ENCODE measurements at regions not wholly inside any gene's neighbourhood (a gene's known extent, or its start where the extent isn't known, plus 50 kb on each side); places are given as distances from the start of the nearest gene placed in this dataset.
"Not testable (repeated sequence)": the region's sequence is repeated elsewhere in the genome, so short reads cannot be mapped to it uniquely, and the experiment has no call there.

DNA sequence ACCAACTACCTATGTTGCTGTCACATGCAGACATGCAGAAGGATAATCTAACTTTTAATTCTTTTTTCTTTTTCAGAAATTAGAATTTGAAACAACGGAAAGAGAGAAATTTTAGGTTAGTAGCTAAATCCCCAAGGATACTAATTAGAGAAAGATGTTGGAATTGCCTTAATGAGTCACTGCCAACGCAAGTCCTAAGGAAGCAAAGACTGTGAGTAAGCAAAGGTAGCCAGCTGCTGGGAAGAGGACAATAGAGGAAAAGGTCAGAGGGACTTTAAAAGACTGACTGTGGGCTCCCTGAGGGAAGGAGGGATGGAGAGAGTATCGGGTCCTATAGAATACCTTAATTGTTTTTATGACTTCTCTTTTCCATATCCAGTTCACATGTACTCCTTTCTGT lies 461.9 kb upstream of the PAPPA start:
- Histone ChIP-seq H3K4me3 (no peak overlapping the region), H3K9me3 (no peaks in the 10 kb centered on the region), H3K27me3 (no peaks in the 10 kb centered on the region), H3K4me1 (no peaks in the 10 kb centered on the region), H3K36me3 (no peaks in the 10 kb centered on the region), H3K27ac (no peak overlapping the region)
- ATAC-seq: no peak
- WGBS, 2 donors (ENCODE audit: low coverage in 1 of 2): 66 to 85% methylated on average over 3 of the region's 3 CpGs
- TF ChIP-seq EP300 (IDR thresholded peaks at IDR 0.05): no peak
- no peak for TF ChIP-seq POLR2A (IDR thresholded peaks at IDR 0.05)
- TF ChIP-seq, protein P1, sequence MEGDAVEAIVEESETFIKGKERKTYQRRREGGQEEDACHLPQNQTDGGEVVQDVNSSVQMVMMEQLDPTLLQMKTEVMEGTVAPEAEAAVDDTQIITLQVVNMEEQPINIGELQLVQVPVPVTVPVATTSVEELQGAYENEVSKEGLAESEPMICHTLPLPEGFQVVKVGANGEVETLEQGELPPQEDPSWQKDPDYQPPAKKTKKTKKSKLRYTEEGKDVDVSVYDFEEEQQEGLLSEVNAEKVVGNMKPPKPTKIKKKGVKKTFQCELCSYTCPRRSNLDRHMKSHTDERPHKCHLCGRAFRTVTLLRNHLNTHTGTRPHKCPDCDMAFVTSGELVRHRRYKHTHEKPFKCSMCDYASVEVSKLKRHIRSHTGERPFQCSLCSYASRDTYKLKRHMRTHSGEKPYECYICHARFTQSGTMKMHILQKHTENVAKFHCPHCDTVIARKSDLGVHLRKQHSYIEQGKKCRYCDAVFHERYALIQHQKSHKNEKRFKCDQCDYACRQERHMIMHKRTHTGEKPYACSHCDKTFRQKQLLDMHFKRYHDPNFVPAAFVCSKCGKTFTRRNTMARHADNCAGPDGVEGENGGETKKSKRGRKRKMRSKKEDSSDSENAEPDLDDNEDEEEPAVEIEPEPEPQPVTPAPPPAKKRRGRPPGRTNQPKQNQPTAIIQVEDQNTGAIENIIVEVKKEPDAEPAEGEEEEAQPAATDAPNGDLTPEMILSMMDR (IDR thresholded peaks at IDR 0.05): no peak
- TF ChIP-seq POLR2AphosphoS5 (IDR thresholded peaks at IDR 0.05): no peak

DNA sequence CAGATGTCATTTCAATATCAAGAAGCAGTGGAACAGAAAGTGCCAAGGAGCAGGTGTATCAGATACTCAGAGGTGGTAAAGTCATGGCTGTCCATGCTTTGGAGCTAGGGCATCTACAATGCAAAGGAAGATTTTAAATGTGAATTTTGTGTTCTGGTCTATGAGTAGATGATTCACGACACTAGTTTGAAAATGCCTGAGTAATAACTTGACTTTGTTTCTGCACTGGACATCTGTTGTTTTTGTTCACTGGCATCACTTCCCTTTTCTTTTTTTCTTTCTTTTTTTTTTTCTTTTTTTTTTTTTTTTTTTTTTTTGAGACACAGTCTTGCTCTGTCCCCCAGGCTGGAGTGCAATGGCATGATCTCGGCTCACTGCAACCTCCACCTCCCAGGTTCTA lies 460.7 kb upstream of the PAPPA start:
- not testable (repeated sequence) for ATAC-seq, H3K27me3 ChIP-seq, H3K4me1 ChIP-seq, H3K36me3 ChIP-seq, H3K4me3 ChIP-seq, H3K27ac ChIP-seq, H3K9me3 ChIP-seq
- WGBS, 2 donors (ENCODE audit: low coverage in 1 of 2): 83 to 85% methylated on average over 1 to 2 of the region's 2 CpGs

DNA sequence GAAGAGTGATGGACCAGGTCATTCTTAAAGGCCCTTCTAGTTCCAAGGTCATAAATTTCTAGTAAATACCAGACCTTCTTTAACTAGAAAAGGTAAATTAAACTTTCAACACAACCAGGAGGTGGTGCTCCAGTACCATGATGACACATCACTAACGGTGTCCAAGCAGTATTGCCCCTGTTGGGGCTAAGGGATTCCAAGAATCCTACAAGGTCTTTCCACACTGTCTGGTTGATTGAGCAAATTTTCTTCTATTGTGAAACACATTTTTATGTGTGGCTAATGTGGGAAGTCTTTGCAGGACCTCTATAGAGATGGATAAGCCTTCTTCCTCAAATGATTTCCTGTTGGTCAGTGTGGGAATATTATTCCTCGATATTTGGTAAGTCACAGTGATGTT lies 459.6 kb upstream of the PAPPA start:
- TF ChIP-seq, protein P1 (IDR thresholded peaks at IDR 0.05): peak in 2 of 4 experiments; percentile 5 to 24
- no peak for TF ChIP-seq POLR2AphosphoS5 (IDR thresholded peaks at IDR 0.05)
- no peak for TF ChIP-seq EP300 (IDR thresholded peaks at IDR 0.05)
- no peak for TF ChIP-seq POLR2A (IDR thresholded peaks at IDR 0.05)
- 33 to 75% methylated on average over 1 to 2 of the region's 2 CpGs for WGBS, 2 donors (ENCODE audit: low coverage in 1 of 2)

DNA sequence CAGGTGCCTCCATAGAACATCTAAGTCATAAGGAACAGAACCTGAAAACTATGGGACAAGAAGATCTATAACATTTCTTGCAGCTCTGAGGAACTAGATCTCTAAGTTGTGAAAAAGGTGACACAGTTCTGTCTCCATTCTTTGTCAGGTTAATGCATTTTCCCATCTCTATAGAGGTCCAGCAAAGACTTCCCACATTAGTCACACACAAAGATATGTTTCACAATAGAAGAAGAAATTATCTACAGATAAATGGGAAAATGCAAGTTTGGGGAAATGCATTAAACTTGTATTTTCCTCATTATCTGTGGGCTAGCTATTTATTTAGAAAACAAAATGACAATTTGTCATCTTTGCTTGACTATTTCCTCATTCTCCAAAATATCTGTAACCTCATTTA lies 458.6 kb upstream of the PAPPA start:
- no peak for TF ChIP-seq POLR2A (IDR thresholded peaks at IDR 0.05)
- TF ChIP-seq, protein P1 (IDR thresholded peaks at IDR 0.05): no peak
- no peak for TF ChIP-seq EP300 (IDR thresholded peaks at IDR 0.05)
- TF ChIP-seq POLR2AphosphoS5 (IDR thresholded peaks at IDR 0.05): no peak
- H3K36me3 ChIP-seq: no peaks in the 10 kb centered on the region
- no peak overlapping the region for H3K27ac ChIP-seq

More for the DNA sequence above, 459.6 kb upstream of the PAPPA start:
- H3K4me1 ChIP-seq: no peaks in the 10 kb centered on the region
- no peak overlapping the region for H3K4me3 ChIP-seq
- H3K27me3 ChIP-seq: no peaks in the 10 kb centered on the region
- H3K9me3 ChIP-seq: no peaks in the 10 kb centered on the region
- H3K36me3 ChIP-seq: no peaks in the 10 kb centered on the region
- H3K27ac ChIP-seq: no peak overlapping the region
- peak; percentile 73 for ATAC-seq

DNA sequence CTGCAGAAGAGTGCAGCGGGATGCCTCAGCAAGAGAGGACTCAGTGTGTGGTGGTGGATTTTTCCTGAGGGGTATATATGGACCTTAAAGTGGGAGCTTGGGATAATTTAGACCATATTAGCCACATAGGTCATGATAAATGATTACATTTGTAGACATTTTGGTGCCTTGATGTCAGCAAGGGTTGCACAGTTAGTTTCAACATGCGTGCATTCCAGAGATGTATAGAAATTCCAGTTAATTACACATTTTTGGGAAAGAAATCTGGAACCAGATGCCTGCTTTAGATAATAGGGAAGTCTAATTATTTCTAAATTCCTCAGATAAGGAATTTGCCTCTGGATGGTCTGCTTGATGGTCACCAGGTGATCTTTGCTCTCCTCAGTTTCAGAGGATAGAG lies 440.6 kb upstream of the PAPPA start:
- Histone ChIP-seq H3K36me3 (no peaks in the 10 kb centered on the region), H3K27ac (no peak overlapping the region), H3K9me3 (no peaks in the 10 kb centered on the region), H3K4me1 (no peaks in the 10 kb centered on the region), H3K4me3 (no peak overlapping the region), H3K27me3 (no peaks in the 10 kb centered on the region)
- WGBS, 2 donors (ENCODE audit: low coverage in 1 of 2): 84 to 100% methylated on average over 2 of the region's 2 CpGs
- no peak for TF ChIP-seq EP300 (IDR thresholded peaks at IDR 0.05)
- TF ChIP-seq, protein P1 (IDR thresholded peaks at IDR 0.05): no peak
- TF ChIP-seq POLR2AphosphoS5 (IDR thresholded peaks at IDR 0.05): no peak
- TF ChIP-seq POLR2A (IDR thresholded peaks at IDR 0.05): no peak
- no peak for ATAC-seq

More for the DNA sequence above, 458.6 kb upstream of the PAPPA start:
- Histone ChIP-seq H3K9me3 (no peaks in the 10 kb centered on the region), H3K4me1 (no peaks in the 10 kb centered on the region), H3K27me3 (no peaks in the 10 kb centered on the region), H3K4me3 (no peak overlapping the region)
- ATAC-seq: no peak

DNA sequence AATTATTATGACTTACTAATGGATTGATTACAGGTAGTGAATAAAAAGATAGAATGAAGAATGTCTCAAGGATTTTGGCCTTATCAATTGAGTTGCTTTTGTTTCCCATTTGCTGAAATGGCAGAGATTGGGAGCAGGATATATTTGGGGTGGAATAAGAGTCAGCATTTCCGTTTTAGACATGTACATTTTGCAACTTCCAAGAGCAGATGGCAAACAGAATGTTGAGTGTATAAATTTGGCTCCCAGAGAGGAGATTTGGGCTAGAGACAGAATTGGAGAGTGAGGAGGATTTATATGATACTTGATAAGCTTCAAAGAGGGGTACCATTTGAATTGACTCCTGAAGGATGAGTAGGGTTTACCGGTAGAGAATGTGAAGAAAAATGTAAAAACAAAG lies 437.9 kb upstream of the PAPPA start:
- no peak overlapping the region for H3K4me3 ChIP-seq
- ATAC-seq: no peak
- WGBS, 2 donors (ENCODE audit: low coverage in 1 of 2): 66 to 71% methylated on average over 2 of the region's 2 CpGs
- no peak overlapping the region for H3K27ac ChIP-seq
- no peaks in the 10 kb centered on the region for H3K36me3 ChIP-seq
- no peaks in the 10 kb centered on the region for H3K4me1 ChIP-seq
- TF ChIP-seq POLR2A (IDR thresholded peaks at IDR 0.05) (no peak), EP300 (IDR thresholded peaks at IDR 0.05) (no peak), POLR2AphosphoS5 (IDR thresholded peaks at IDR 0.05) (no peak)
- TF ChIP-seq, protein P1 (IDR thresholded peaks at IDR 0.05): no peak
- H3K9me3 ChIP-seq: no peaks in the 10 kb centered on the region
- no peaks in the 10 kb centered on the region for H3K27me3 ChIP-seq
